ENCODE measurements at regions not wholly inside any gene's neighbourhood (a gene's known extent, or its start where the extent isn't known, plus 50 kb on each side); places are given as distances from the start of the nearest gene placed in this dataset.

GRCh38 chr5:158099571-158100105 is 240.7 kb upstream of the CLINT1 start:
- TF ChIP-seq CTCF (IDR thresholded peaks at IDR 0.05; ENCODE audit: insufficient read depth, low read length), result no peak
- no peak for TF ChIP-seq SPI1 (IDR thresholded peaks at IDR 0.05; ENCODE audit: borderline replicate concordance, low read depth)
- TF ChIP-seq POLR2AphosphoS5 (IDR thresholded peaks at IDR 0.05; ENCODE audit: low read depth), result no peak
- no peak for TF ChIP-seq REST (IDR thresholded peaks at IDR 0.05; ENCODE audit: insufficient replicate concordance, low read depth)

Measured in HL-60 (cell line).